GM12878 (cell line): ENCODE measurements at regions not wholly inside any gene's neighbourhood (a gene's known extent, or its start where the extent isn't known, plus 50 kb on each side); places are given as distances from the start of the nearest gene placed in this dataset.

Experiments used
- ATAC-seq: fragments of 200-7000 bp; cut with Tn5 transposase; 3 replicates; pipeline ENCODE4 v1.9.1; 2020; ENCODE audit warnings: mild to moderate bottlenecking, moderate library complexity
- BruUV-seq: library from RNA; stranded (reverse); fragments of 400-500 nt; replicated peaks from 2 replicates; lab custom pipeline; 2021; lab: Mats Ljungman, UMichigan
- CTCF ChIA-PET: fragments of 300-600 bp; sonication (Branson Sonifier 250); formaldehyde crosslinking; extraction: SDS; loops from one replicate; lab custom pipeline; 2021; ENCODE audit warnings: inconsistent platforms; lab: Yijun Ruan, JAX
- POLR2A ChIA-PET: fragments of 350-600 bp; formaldehyde crosslinking; extraction: SDS; loops from one replicate; lab custom pipeline; 2021; ENCODE audit warnings: inconsistent platforms; lab: Charles Lee
- RAD21 ChIA-PET: fragments of 300-600 bp; sonication (Branson Sonifier 250); formaldehyde crosslinking; loops from one replicate; lab custom pipeline; 2023; ENCODE audit warnings: antibody characterized with exemption; ENCODE audit not compliant: unreplicated experiment; lab: Charles Lee
- SMC1A ChIA-PET: fragments of 300-600 bp; sonication (Branson Sonifier 250); formaldehyde crosslinking; loops from one replicate; lab custom pipeline; 2023; ENCODE audit not compliant: unreplicated experiment, uncharacterized antibody; lab: Charles Lee
- DNase-seq: peaks from one replicate; pipeline ENCODE4 v3.0.0-alpha.2; 2011; ENCODE audit warnings: low read depth, low spot score
- FAIRE-seq: peaks from 3 replicates; lab custom pipeline; 2011; peaks lifted over from hg19 to GRCh38; lab: Jason Lieb, UNC
- H2AFZ ChIP-seq: 2 replicates; pipeline ENCODE4 v1.6.0; 2011; ENCODE audit warnings: low read depth, low read length, control low read depth; ENCODE audit not compliant: control insufficient read depth
- H3K27ac ChIP-seq: 2 replicates; pipeline ENCODE4 v1.5.1; 2011; ENCODE audit warnings: control low read depth; ENCODE audit not compliant: control insufficient read depth, insufficient read depth
- H3K27me3 ChIP-seq, 2 experiments: replicated peaks in 1 of 2; 2 replicates each; pipeline versions ENCODE4 v1.6.0 to v1.6.1; 2011; ENCODE audit warnings: low read length in 1 of 2; ENCODE audit not compliant: control insufficient read depth in 2 of 2, insufficient read depth in 2 of 2
- H3K36me3 ChIP-seq, 2 experiments: 2 replicates each; pipeline ENCODE4 v1.5.1; 2011; ENCODE audit warnings: low read length in 1 of 2; ENCODE audit not compliant: control insufficient read depth in 2 of 2, insufficient read depth in 2 of 2
- H3K4me1 ChIP-seq: 2 replicates; pipeline ENCODE4 v1.6.1; 2011; ENCODE audit warnings: mild to moderate bottlenecking, low read length, moderate library complexity, mixed read lengths; ENCODE audit not compliant: control insufficient read depth, insufficient read depth
- H3K4me2 ChIP-seq: 2 replicates; pipeline ENCODE4 v1.6.0; 2011; ENCODE audit warnings: control low read depth; ENCODE audit not compliant: control insufficient read depth, insufficient read depth
- H3K4me3 ChIP-seq: fragments of 200-600 bp; sonication (generic); 2 replicates; pipeline ENCODE4 v1.5.1; 2016
- H3K79me2 ChIP-seq: 2 replicates; pipeline ENCODE4 v1.6.0; 2011; ENCODE audit warnings: low read length; ENCODE audit not compliant: control insufficient read depth, insufficient read depth
- H3K9ac ChIP-seq: 2 replicates; pipeline ENCODE4 v1.8.0; 2011; ENCODE audit warnings: low read length, control low read depth, mixed read lengths; ENCODE audit not compliant: control insufficient read depth, insufficient read depth
- H3K9me3 ChIP-seq: replicated peaks from 3 replicates; pipeline ENCODE4 v1.5.1; 2011; ENCODE audit warnings: mild to moderate bottlenecking, low read length; ENCODE audit not compliant: control insufficient read depth, insufficient read depth
- H4K20me1 ChIP-seq: 2 replicates; pipeline ENCODE4 v1.6.0; 2011; ENCODE audit not compliant: control insufficient read depth, insufficient read depth
- E4F1 ChIP-seq: fragments of 450-650 bp; IDR thresholded peaks from 2 replicates; pipeline ENCODE4 v1.6.1; 2018; ENCODE audit warnings: borderline replicate concordance, mild to moderate bottlenecking; ENCODE audit not compliant: partially characterized antibody
- EED ChIP-seq: sonication (generic); IDR thresholded peaks from 2 replicates; pipeline ENCODE4 v1.6.1; 2016; ENCODE audit warnings: antibody characterized with exemption, low read depth
- ESRRA ChIP-seq: IDR thresholded peaks from 2 replicates; pipeline ENCODE4 v1.6.1; 2012; ENCODE audit warnings: mild to moderate bottlenecking, low read length, improper control_type of control experiment
- GATAD2B ChIP-seq: fragments of 450-650 bp; conservative IDR thresholded peaks from 2 replicates; pipeline ENCODE4 v1.6.1; 2017; ENCODE audit warnings: low read depth, mild to moderate bottlenecking, moderate library complexity
- HCFC1 ChIP-seq: fragments of 150-350 bp; IDR thresholded peaks from 2 replicates; pipeline ENCODE4 v1.6.1; 2014; ENCODE audit warnings: low read length
- IRF4 ChIP-seq: IDR thresholded peaks from 2 replicates; pipeline ENCODE4 v1.6.1; 2011; ENCODE audit warnings: low read depth, low read length
- SIN3A ChIP-seq: IDR thresholded peaks from 2 replicates; pipeline ENCODE4 v1.6.1; 2012; ENCODE audit warnings: low read depth, low read length, improper control_type of control experiment
- SMC3 ChIP-seq: IDR thresholded peaks from 2 replicates; pipeline ENCODE4 v1.6.1; 2011; ENCODE audit warnings: low read length, improper control_type of control experiment, borderline replicate concordance
- SP1 ChIP-seq: IDR thresholded peaks from one replicate; pipeline ENCODE4 v1.6.1; 2011; ENCODE audit warnings: low read depth, low read length
- TCF12 ChIP-seq: IDR thresholded peaks from 2 replicates; pipeline ENCODE4 v1.6.1; 2011; ENCODE audit warnings: low read depth, mild to moderate bottlenecking, low read length
- ZBED1 ChIP-seq: IDR thresholded peaks from 2 replicates; pipeline ENCODE4 v1.6.1; 2016; ENCODE audit warnings: borderline replicate concordance
- ZBTB11 ChIP-seq: fragments of 450-650 bp; formaldehyde crosslinking; IDR thresholded peaks from 2 replicates; pipeline ENCODE4 v1.5.0; 2022; ENCODE audit warnings: mild to moderate bottlenecking, missing genetic modification characterization
- WGBS: methylation state at CpG from one replicate; pipeline ENCODE4 v1.1.6; 2016; ENCODE audit warnings: low lambda C conversion rate; ENCODE audit not compliant: insufficient replicate concordance, insufficient coverage; ENCODE audit errors: missing lambda C conversion rate; 5-methylcytosine and 5-hydroxymethylcytosine counted together
- in situ Hi-C: fragments of 300-500 bp; cut with MboI; formaldehyde crosslinking; loops from 9 replicates; pipeline ENCODE4 v1.14.3; 2018; ENCODE audit warnings: mixed read lengths
- intact Hi-C: fragments of 100-400 bp; cut with micrococcal nuclease; formaldehyde crosslinking; loops from one replicate; pipeline ENCODE4 v1.14.2; 2022; ENCODE audit not compliant: unreplicated experiment

GRCh38 chr3:43198301-43198700 is 88.0 kb upstream of the SNRK start:
- H3K4me1 ChIP-seq = no peaks in the 10 kb centered on the region
- H3K4me2 ChIP-seq = no peak overlapping the region
- 36% methylated on average over 3 of the region's 3 CpGs for whole genome bisulfite sequencing
- TF ChIP-seq E4F1 (no peak), ZBED1 (no peak), ESRRA (no peak), HCFC1 (no peak), EED (no peak), SIN3A (no peak), TCF12 (no peak), IRF4 (no peak), GATAD2B (no peak), SP1 (no peak), ZBTB11 (CRISPR knock-in tag) (no peak), SMC3 (no peak)
- ATAC-seq (no peak), DNase-seq (no peak), FAIRE-seq (no peak)
- H3K27ac ChIP-seq = no peak overlapping the region
- no peaks in the 10 kb centered on the region; the same call in 2 of the 3 replicates for H3K9me3 ChIP-seq
- H3K36me3 ChIP-seq = no peaks in the 10 kb centered on the region
- H3K79me2 ChIP-seq = no peaks in the 10 kb centered on the region
- SMC1A ChIA-PET = no interaction called here
- POLR2A ChIA-PET = no interaction called here
- CTCF ChIA-PET = interaction anchor here (0.6 to 1.0 kb wide), 3 partner anchors 13 to 36 kb away, joined by 3 read pairs; no protein-coding TSS in a partner anchor
- no TSS peak for BruUV-seq
- RAD21 ChIA-PET = no interaction called here
- no peak overlapping the region for H2AFZ ChIP-seq
- in situ Hi-C loops (no loop called here), intact Hi-C loops (no loop called here)
- H3K4me3 ChIP-seq = no peak overlapping the region
- H3K27me3 ChIP-seq = no peaks in the 10 kb centered on the region; a peak in 2 of 4 replicates
- no peak overlapping the region for H3K9ac ChIP-seq
- no peaks in the 10 kb centered on the region for H4K20me1 ChIP-seq
